ENCODE measurements at regions not wholly inside any gene's neighbourhood (a gene's known extent, or its start where the extent isn't known, plus 50 kb on each side); places are given as distances from the start of the nearest gene placed in this dataset.
"Not testable (repeated sequence)": the region's sequence is repeated elsewhere in the genome, so short reads cannot be mapped to it uniquely, and the experiment has no call there.

- H3K9me3 ChIP-seq (replicated peaks; ENCODE audit: control insufficient read depth, low read depth, low read length): no peaks in the 10 kb centered on the region
- no CpG with 5 or more reads among the region's 1 CpG for WGBS (ENCODE audit: insufficient coverage)
- H3K36me3 ChIP-seq (ENCODE audit: control insufficient read depth, insufficient read depth, low read length): no peaks in the 10 kb centered on the region
- H3K4me1 ChIP-seq (ENCODE audit: control insufficient read depth, insufficient read depth, low read length): no peaks in the 10 kb centered on the region
- H3K27ac ChIP-seq (ENCODE audit: low read length): no peak overlapping the region
- no peak for DNase-seq
- peaks cover 8% of the 10 kb centered on the region for H3K27me3 ChIP-seq (ENCODE audit: control insufficient read depth, insufficient read depth, low read length)
- H3K4me3 ChIP-seq (ENCODE audit: low read length): no peak overlapping the region
These were observed 198.1 kb upstream of the PUDP start for GRCh38 chrX:7346021-7346420.

GRCh38 chrX:7343181-7343580, 195.2 kb upstream of the PUDP start:
- Histone ChIP-seq H3K4me3 (ENCODE audit: low read length) (no peak overlapping the region), H3K27ac (ENCODE audit: low read length) (no peak overlapping the region), H3K27me3 (ENCODE audit: control insufficient read depth, insufficient read depth, low read length) (peaks cover 12% of the 10 kb centered on the region), H3K9me3 (replicated peaks; ENCODE audit: control insufficient read depth, low read depth, low read length) (no peaks in the 10 kb centered on the region), H3K36me3 (ENCODE audit: control insufficient read depth, insufficient read depth, low read length) (no peaks in the 10 kb centered on the region), H3K4me1 (ENCODE audit: control insufficient read depth, insufficient read depth, low read length) (no peaks in the 10 kb centered on the region)
- DNase-seq: no peak
- WGBS (ENCODE audit: insufficient coverage): no CpG with 5 or more reads among the region's 3 CpGs

DNA sequence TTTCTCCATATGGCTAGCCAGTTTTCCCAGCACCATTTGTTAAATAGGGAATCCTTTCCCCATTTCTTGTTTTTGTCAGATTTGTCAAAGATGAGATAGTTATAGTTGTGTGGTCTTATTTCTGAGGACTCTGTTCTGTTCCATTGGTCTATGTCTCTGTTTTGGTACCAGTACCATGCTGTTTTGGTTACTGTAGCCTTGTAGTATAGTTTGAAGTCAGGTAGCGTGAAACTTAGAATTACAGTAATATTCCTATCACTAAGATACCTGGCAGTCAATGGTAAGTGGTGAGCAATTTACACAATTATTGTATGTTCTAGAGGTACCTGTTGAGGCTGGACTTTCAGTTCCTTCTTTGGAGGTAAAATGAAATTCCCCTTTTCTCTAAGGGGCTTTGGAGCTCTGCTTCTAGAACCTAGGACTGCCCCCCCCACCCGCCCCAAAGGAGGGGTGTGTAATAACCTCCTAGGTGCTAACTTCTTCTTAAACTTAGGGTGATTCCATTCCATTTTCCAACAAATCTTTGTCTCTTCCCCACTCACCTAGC, 187.9 kb upstream of the PUDP start:
- not testable (repeated sequence) for DNase-seq; H3K27me3 ChIP-seq (ENCODE audit: control insufficient read depth, insufficient read depth, low read length); H3K4me1 ChIP-seq (ENCODE audit: control insufficient read depth, insufficient read depth, low read length); H3K9me3 ChIP-seq (replicated peaks; ENCODE audit: control insufficient read depth, low read depth, low read length); H3K27ac ChIP-seq (ENCODE audit: low read length); H3K4me3 ChIP-seq (ENCODE audit: low read length); H3K36me3 ChIP-seq (ENCODE audit: control insufficient read depth, insufficient read depth, low read length)
- whole genome bisulfite sequencing (ENCODE audit: insufficient coverage): no CpG with 5 or more reads among the region's 2 CpGs

DNA sequence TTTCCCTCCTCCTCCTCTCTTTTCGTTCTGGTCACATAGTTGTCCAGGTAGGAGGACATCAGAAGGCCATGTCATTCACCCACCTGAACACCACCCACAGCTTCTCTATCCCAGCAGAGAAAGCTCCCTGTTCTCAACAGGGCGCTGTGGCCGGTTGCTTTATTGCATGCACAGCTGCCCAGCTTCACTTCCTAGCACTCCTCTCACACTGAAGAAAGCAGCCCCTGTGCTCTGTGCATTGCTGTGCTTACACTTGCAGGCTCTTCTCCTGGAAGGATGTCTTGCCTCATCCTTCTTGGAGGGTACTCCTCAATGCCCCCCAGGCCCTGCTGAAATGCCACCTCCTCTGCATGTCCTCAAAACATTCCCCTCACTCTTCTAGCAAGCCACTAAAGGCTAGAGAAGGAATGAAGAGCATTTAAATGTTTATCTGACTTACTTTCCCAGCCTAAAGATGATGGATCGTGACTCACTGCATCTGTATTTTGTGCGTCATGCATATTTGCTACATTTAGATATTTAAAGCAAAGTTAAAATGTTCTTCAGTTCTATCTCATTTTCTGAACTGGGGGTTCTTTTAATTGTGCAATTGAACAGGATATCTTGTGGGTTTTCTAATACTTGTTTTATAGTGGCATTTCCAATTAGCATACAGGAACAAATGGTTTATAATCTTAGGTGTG, 186.4 kb upstream of the PUDP start:
- Histone ChIP-seq H3K4me1 (ENCODE audit: control insufficient read depth, insufficient read depth, low read length) (no peaks in the 10 kb centered on the region), H3K27me3 (ENCODE audit: control insufficient read depth, insufficient read depth, low read length) (peaks cover 6% of the 10 kb centered on the region), H3K27ac (ENCODE audit: low read length) (no peak overlapping the region), H3K9me3 (replicated peaks; ENCODE audit: control insufficient read depth, low read depth, low read length) (peaks cover 3% of the 10 kb centered on the region), H3K4me3 (ENCODE audit: low read length) (no peak overlapping the region), H3K36me3 (ENCODE audit: control insufficient read depth, insufficient read depth, low read length) (peaks cover 6% of the 10 kb centered on the region)
- DNase-seq: no peak
- 77% methylated on average over 3 of the region's 5 CpGs for WGBS (ENCODE audit: insufficient coverage)

GRCh38 chrX:7330971-7331746, 183.2 kb upstream of the PUDP start:
- Histone ChIP-seq H3K36me3 (ENCODE audit: control insufficient read depth, insufficient read depth, low read length) (peaks cover 6% of the 10 kb centered on the region), H3K4me1 (ENCODE audit: control insufficient read depth, insufficient read depth, low read length) (no peaks in the 10 kb centered on the region), H3K27ac (ENCODE audit: low read length) (no peak overlapping the region), H3K9me3 (replicated peaks; ENCODE audit: control insufficient read depth, low read depth, low read length) (no peaks in the 10 kb centered on the region), H3K27me3 (ENCODE audit: control insufficient read depth, insufficient read depth, low read length) (peaks cover 12% of the 10 kb centered on the region), H3K4me3 (ENCODE audit: low read length) (no peak overlapping the region)
- 70% methylated on average over 8 of the region's 11 CpGs for WGBS (ENCODE audit: insufficient coverage)
- peak; percentile 70 for DNase-seq

- Histone ChIP-seq H3K9me3 (replicated peaks; ENCODE audit: control insufficient read depth, low read depth, low read length) (no peaks in the 10 kb centered on the region), H3K27me3 (ENCODE audit: control insufficient read depth, insufficient read depth, low read length) (peaks cover 14% of the 10 kb centered on the region), H3K4me3 (ENCODE audit: low read length) (no peak overlapping the region), H3K4me1 (ENCODE audit: control insufficient read depth, insufficient read depth, low read length) (no peaks in the 10 kb centered on the region), H3K27ac (ENCODE audit: low read length) (no peak overlapping the region), H3K36me3 (ENCODE audit: control insufficient read depth, insufficient read depth, low read length) (peaks cover 6% of the 10 kb centered on the region)
- no peak for DNase-seq
These were observed 182.6 kb upstream of the PUDP start for GRCh38 chrX:7330556-7330955.

GRCh38 chrX:7318661-7319060, 170.7 kb upstream of the PUDP start:
- Histone ChIP-seq H3K4me1 (ENCODE audit: control insufficient read depth, insufficient read depth, low read length) (no peaks in the 10 kb centered on the region), H3K27me3 (ENCODE audit: control insufficient read depth, insufficient read depth, low read length) (peaks cover 8% of the 10 kb centered on the region), H3K27ac (ENCODE audit: low read length) (no peak overlapping the region), H3K9me3 (replicated peaks; ENCODE audit: control insufficient read depth, low read depth, low read length) (no peaks in the 10 kb centered on the region), H3K4me3 (ENCODE audit: low read length) (no peak overlapping the region), H3K36me3 (ENCODE audit: control insufficient read depth, insufficient read depth, low read length) (no peaks in the 10 kb centered on the region)
- no peak for DNase-seq
- no CpG with 5 or more reads among the region's 2 CpGs for WGBS (ENCODE audit: insufficient coverage)

DNA sequence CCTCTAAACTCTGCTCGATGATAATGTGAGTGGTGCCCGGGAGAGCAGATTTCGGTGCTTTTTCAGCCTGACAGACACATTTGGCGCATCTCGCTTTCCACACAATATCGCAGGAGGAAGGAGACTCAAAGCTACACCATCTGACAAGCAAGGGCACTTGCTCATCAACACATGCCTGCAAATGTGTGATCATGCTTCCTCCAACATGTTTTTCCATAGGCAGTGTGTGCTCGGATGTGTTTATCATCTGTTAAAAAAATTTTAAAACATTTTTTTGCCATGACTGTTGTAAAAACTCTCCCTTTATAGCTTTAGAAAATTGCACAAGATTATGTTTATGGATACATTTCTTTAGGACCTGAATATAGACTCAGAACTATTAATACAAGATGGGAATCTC, 170.3 kb upstream of the PUDP start:
- H3K27me3 ChIP-seq (ENCODE audit: control insufficient read depth, insufficient read depth, low read length): peaks cover 8% of the 10 kb centered on the region
- no peaks in the 10 kb centered on the region for H3K4me1 ChIP-seq (ENCODE audit: control insufficient read depth, insufficient read depth, low read length)
- H3K4me3 ChIP-seq (ENCODE audit: low read length): no peak overlapping the region
- H3K27ac ChIP-seq (ENCODE audit: low read length): no peak overlapping the region
- WGBS (ENCODE audit: insufficient coverage): 100% methylated on average over 4 of the region's 7 CpGs
- no peak for DNase-seq
- no peaks in the 10 kb centered on the region for H3K36me3 ChIP-seq (ENCODE audit: control insufficient read depth, insufficient read depth, low read length)
- H3K9me3 ChIP-seq (replicated peaks; ENCODE audit: control insufficient read depth, low read depth, low read length): no peaks in the 10 kb centered on the region

GRCh38 chrX:7316887-7317286, 168.9 kb upstream of the PUDP start:
- H3K36me3 ChIP-seq (ENCODE audit: control insufficient read depth, insufficient read depth, low read length): no peaks in the 10 kb centered on the region
- DNase-seq: peak; percentile 39
- no peak overlapping the region for H3K27ac ChIP-seq (ENCODE audit: low read length)
- no peaks in the 10 kb centered on the region for H3K9me3 ChIP-seq (replicated peaks; ENCODE audit: control insufficient read depth, low read depth, low read length)
- WGBS (ENCODE audit: insufficient coverage): no CpG with 5 or more reads among the region's 2 CpGs
- peaks cover 4% of the 10 kb centered on the region for H3K27me3 ChIP-seq (ENCODE audit: control insufficient read depth, insufficient read depth, low read length)
- no peaks in the 10 kb centered on the region for H3K4me1 ChIP-seq (ENCODE audit: control insufficient read depth, insufficient read depth, low read length)
- no peak overlapping the region for H3K4me3 ChIP-seq (ENCODE audit: low read length)

DNA sequence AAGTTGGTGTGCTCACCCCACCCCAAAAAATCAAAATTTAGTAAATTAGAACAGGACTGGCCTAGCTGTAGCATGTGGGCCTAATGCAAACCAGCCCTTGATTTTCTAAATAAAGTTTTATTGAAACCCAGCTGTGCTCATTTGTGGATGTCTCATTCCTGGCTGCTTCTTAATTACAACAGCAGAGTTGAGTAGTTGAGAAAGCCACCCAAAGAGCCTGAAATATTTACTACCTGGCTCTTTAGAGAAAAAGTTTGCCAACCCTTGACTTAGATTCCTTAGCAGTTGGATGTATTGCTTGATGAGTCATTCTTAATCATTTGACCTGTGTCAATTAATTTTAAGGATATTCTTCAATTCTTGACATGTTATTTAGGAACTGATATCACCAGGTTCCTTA, 168.3 kb upstream of the PUDP start:
- DNase-seq: no peak
- Histone ChIP-seq H3K9me3 (replicated peaks; ENCODE audit: control insufficient read depth, low read depth, low read length) (no peaks in the 10 kb centered on the region), H3K36me3 (ENCODE audit: control insufficient read depth, insufficient read depth, low read length) (no peaks in the 10 kb centered on the region), H3K27me3 (ENCODE audit: control insufficient read depth, insufficient read depth, low read length) (peaks cover 7% of the 10 kb centered on the region), H3K4me3 (ENCODE audit: low read length) (no peak overlapping the region), H3K4me1 (ENCODE audit: control insufficient read depth, insufficient read depth, low read length) (no peaks in the 10 kb centered on the region), H3K27ac (ENCODE audit: low read length) (no peak overlapping the region)

Measured in muscle of leg (tissue), 3 donors.